ENCODE measurements at regions not wholly inside any gene's neighbourhood (a gene's known extent, or its start where the extent isn't known, plus 50 kb on each side); places are given as distances from the start of the nearest gene placed in this dataset.
"Not testable (repeated sequence)": the region's sequence is repeated elsewhere in the genome, so short reads cannot be mapped to it uniquely, and the experiment has no call there.

DNA sequence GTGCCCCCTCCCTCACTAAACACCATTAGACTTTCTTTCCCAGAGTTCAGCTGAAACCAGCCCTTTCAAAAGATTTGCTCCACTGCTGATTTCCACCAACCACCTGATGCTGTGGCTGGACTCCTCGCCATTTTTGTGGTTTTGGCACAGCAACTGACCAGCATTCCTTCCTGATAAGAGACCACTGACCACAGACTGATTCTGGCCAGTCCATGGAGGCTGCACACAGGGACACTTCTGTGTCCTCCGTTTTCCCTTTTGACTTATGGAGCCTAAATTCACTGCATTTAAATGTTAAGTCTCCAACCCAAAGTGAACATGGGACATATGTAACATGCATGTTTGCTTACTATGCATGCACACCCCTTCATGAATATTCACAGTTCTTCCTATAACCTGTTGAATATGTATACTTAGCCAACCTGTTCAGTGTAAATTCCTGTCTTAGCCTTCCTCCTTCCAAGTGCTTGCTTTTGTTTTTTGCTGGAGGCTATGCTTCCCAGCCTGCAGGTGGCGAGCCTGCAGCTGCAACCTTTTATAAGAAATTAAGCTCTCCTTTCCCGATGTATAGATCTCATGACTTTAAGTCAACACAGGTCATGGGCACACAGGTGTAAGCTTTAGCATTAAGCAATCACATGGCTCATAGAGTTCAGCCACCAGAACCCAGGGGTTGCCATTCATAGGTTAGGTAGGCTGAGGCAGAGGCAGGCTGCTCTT lies 78.7 kb downstream of the ACTL7B start:
- Histone ChIP-seq H3K4me1 (peaks cover 5 to 49% (median 16%) of the 10 kb centered on the region in 3 donors), H3K27ac (no peak overlapping the region), H3K36me3 (no peaks in the 10 kb centered on the region), H3K4me3 (no peak overlapping the region), H3K9me3 (no peaks in the 10 kb centered on the region), H3K27me3 (peaks cover 0 to 12% (median 0%) of the 10 kb centered on the region in 4 donors)
- TF ChIP-seq CTCF (IDR thresholded peaks at IDR 0.05) (peak in 5 of 6 experiments; percentile 17 to 46 (median 28)), POLR2A (IDR thresholded peaks at IDR 0.05) (no peak)
- intact Hi-C loops (cut with DNase I) = no loop called here
- 47 to 58% methylated on average over 4 of the region's 4 CpGs for WGBS, 2 donors
- DNase-seq = no peak

GRCh38 chr9:108775901-108776306 lies 79.9 kb downstream of the ACTL7B start:
- intact Hi-C loops (cut with DNase I) = no loop called here
- TF ChIP-seq POLR2A (IDR thresholded peaks at IDR 0.05) = no peak
- no peak for TF ChIP-seq CTCF (IDR thresholded peaks at IDR 0.05)
- H3K4me3 ChIP-seq = no peak overlapping the region
- H3K9me3 ChIP-seq = no peaks in the 10 kb centered on the region
- H3K27ac ChIP-seq = no peak overlapping the region
- no peaks in the 10 kb centered on the region for H3K36me3 ChIP-seq
- H3K27me3 ChIP-seq = peaks cover 0 to 12% (median 0%) of the 10 kb centered on the region in 4 donors
- no peak for DNase-seq
- H3K4me1 ChIP-seq = peaks cover 5 to 40% (median 10%) of the 10 kb centered on the region in 3 donors

DNA sequence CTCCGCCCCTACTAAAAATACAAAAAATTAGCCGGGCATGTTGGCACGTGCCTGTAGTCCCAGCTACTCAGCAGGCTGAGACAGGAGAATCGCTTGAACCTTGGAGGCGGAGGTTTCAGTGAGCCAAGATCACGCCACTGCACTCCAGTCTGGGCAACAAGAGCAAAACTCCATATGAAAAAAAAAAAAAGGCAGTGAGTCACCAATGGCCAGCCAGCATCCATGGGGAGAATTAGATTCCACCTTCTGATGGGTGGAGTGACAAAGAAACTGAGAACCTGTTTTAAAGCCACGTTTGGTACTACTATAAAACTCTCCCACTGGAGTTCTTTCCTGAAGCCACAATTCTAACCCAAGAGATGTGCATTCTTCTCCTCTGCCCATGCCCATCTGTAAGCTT lies 81.7 kb downstream of the ACTL7B start:
- Histone ChIP-seq H3K27ac (peak overlapping the region in 2 of 4 donors; percentile 36 to 49), H3K4me1 (peaks cover 5 to 30% (median 10%) of the 10 kb centered on the region in 3 donors), H3K27me3 (peaks cover 0 to 12% (median 0%) of the 10 kb centered on the region in 4 donors)
- H3K9me3 ChIP-seq; intact Hi-C loops (cut with DNase I); H3K4me3 ChIP-seq; H3K36me3 ChIP-seq; DNase-seq: not testable (repeated sequence)
- 25 to 42% methylated on average over 5 to 7 of the region's 7 CpGs for WGBS, 2 donors

GRCh38 chr9:108772301-108772894 lies 83.4 kb downstream of the ACTL7B start:
- H3K36me3 ChIP-seq = no peaks in the 10 kb centered on the region
- no peak for DNase-seq
- TF ChIP-seq POLR2A (IDR thresholded peaks at IDR 0.05) = no peak
- TF ChIP-seq CTCF (IDR thresholded peaks at IDR 0.05) = no peak
- H3K4me3 ChIP-seq = no peak overlapping the region
- no peaks in the 10 kb centered on the region for H3K27me3 ChIP-seq
- H3K4me1 ChIP-seq = peaks cover 5 to 30% (median 10%) of the 10 kb centered on the region in 3 donors
- H3K9me3 ChIP-seq = peaks cover 0 to 6% (median 0%) of the 10 kb centered on the region in 3 donors
- H3K27ac ChIP-seq = no peak overlapping the region
- intact Hi-C loops (cut with DNase I) = no loop called here
- WGBS, 2 donors = 63 to 64% methylated on average over 6 of the region's 6 CpGs

GRCh38 chr9:108768744-108769143 lies 87.0 kb downstream of the ACTL7B start:
- no peaks in the 10 kb centered on the region for H3K36me3 ChIP-seq
- no peak overlapping the region for H3K4me3 ChIP-seq
- 76 to 93% methylated on average over 5 of the region's 5 CpGs for WGBS, 2 donors
- no peak overlapping the region for H3K27ac ChIP-seq
- no peaks in the 10 kb centered on the region for H3K27me3 ChIP-seq
- intact Hi-C loops (cut with DNase I) = no loop called here
- no peak for DNase-seq
- TF ChIP-seq POLR2A (IDR thresholded peaks at IDR 0.05) (no peak), CTCF (IDR thresholded peaks at IDR 0.05) (no peak)
- H3K4me1 ChIP-seq = peaks cover 0 to 10% (median 0%) of the 10 kb centered on the region in 3 donors
- H3K9me3 ChIP-seq = peaks cover 0 to 6% (median 0%) of the 10 kb centered on the region in 3 donors
